HG03135 (cell line): ENCODE measurements at regions not wholly inside any gene's neighbourhood (a gene's known extent, or its start where the extent isn't known, plus 50 kb on each side); places are given as distances from the start of the nearest gene placed in this dataset.
"Not testable (repeated sequence)": the region's sequence is repeated elsewhere in the genome, so short reads cannot be mapped to it uniquely, and the experiment has no call there.

Source experiments
- ATAC-seq: cut with Tn5 transposase; IDR thresholded peaks from one replicate; pipeline ENCODE4 v1.9.1; 2021; ENCODE audit warnings: mild to moderate bottlenecking, moderate library complexity; ENCODE audit not compliant: unreplicated experiment

DNA sequence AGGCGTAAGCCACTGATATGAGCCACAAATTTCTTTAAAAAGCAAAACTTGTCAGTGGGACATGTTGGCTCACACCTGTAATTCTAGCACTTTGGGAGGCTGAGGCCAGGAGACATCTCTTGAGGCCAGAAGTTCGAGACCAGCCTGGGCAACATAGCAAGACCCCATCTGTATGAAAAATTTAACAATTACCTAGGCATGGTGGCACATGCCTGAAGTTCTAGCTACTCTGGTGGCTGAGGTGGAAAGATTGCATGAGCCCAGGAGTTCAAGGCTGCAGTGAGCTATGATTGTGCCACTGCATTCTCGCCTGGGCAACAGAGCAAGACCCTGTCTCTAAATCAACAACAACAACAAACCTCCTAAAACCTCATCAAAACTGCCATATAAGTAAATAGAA lies 147.6 kb upstream of the BARHL2 start:
- ATAC-seq: no peak

DNA sequence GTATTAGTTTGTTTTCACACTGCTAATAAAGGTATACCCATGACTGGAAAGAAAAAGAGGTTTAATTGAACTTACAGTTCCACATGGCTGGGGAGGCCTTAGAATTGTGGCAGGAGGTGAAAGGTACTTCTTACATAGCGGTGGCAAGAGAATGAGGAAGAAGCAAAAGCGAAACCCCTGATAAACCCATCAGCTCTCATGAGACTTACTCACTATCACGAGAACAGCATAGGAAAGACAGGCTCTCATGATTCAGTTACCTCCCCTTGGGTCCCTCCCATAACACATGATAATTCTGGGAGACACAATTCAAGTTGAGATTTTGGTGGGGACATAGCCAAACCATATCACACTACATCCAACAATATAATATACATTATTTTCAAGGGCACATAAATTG lies 145.7 kb upstream of the BARHL2 start:
- ATAC-seq: no peak

DNA sequence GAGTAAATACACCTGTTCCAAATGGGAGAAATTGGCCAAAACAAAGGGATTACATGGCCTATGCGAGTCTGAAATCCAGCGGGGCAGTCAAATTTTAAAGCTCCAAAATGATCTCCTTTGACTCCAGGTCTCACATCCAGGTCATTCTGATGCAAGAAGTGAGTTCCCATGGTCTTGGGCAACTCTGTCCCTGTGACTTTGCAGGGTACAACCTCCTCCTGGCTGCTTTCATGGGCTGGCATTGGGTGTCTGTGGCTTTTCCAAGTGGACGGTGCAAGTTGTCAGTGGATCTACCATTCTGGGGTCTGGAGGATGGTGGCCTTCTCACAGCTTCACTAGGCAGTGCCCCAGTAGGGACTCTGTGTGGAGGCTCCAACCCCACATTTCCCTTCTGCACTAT lies 144.3 kb upstream of the BARHL2 start:
- not testable (repeated sequence) for ATAC-seq

DNA sequence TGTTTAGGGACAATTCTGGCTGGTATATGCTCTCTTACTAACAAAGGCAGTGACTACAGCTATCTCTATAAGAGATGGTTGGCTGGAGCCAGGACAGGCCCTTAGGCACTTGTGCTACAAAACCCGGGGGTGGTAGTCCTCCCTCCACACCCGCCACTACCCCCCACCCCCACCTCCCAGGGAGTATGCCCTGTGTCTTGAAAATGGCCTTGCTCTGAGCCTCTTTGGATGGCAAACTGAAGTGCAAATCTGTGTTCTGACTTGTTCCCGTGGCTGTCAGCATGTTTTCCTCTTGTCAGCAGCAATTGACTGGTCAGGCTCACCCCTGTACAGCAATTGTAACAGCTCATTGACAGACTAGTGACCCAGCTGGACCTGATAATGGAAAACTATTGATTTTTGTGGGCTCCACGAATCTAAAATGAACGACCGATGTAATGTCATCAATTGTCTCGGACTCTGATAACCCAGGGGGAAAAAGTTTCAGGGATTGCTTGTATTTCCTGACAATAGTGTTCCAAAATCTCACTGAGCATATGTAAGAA lies 139.4 kb upstream of the BARHL2 start:
- no peak for ATAC-seq

DNA sequence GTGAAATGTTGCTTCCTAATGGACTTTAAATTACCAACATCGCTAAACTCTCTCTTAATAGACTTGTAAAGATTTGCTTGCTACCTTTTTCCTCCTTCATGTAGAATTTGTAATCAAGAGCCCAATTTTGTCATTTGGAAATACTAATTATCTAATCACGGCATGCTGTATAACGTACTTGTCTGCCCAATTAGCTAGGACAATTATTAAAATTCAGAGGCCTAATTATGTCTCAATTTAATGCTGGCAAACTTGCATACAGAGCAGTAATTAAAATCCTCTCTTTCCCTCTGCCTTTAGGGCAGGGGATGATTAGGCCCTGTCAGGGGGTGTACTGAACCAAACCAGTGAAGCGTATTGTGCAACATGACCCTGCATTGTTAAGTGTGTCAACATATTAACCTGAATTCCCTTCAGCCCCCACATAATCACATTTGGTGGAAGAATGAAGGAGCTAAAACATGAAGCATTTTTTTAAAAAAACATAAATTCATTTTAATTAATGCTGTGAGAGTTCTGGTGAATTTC lies 137.4 kb upstream of the BARHL2 start:
- no peak for ATAC-seq

DNA sequence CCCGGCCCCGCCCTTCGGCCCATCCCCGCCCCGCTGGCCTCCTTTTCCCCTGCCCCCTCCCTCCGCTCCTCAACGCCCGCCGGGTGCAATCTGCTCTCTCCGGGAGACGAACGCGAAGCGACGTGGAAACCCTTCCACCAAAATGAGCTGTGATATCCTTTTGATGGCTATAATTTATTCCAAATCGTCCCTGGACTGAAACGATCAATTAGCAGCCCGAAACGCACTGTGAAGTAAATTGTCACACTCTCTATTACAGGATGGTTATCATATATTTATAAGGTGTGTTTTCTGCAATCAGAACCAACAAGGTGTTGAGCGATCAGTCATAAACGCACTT lies 134.6 kb upstream of the BARHL2 start:
- no peak for ATAC-seq

DNA sequence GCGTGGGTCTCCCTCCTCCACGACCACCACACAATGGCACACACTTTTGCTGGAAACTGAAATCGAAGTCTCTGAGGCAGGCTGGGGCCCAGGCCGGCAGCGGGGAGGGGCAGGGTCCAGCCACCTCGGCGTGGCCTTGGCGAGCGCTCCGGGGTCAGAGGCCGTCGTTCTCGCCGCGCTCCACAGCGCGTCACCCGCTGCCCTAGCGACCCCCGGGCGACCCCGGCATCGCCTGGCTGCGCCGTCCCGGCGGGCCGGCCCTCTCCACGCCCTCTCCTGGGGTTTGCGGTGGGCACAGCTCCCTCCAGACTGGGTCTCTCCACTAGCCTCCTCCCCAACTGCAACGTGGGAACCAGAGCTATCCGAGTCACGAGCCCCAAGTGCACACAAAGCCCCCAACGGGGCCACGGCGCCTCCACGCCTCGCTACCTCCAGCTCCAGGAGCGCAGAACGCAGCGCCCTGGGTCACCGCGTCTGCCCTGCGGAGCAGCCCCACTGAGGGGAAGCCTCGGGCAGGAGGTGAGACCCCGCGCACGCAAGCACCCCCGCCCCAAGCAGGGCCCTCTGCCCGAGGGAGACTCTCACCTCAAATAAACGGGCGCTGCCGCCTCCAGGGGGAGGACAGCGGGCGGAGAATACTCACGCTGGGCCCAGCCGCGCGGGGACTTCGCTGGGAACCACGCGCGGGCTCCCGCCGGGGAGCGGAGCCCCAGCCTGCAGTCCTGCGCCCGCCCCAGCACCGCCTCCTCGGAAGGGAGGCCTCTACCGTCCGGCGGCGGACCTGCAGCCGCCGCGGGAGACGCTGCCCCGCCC lies 134.0 kb upstream of the BARHL2 start:
- ATAC-seq: peak; percentile 100

DNA sequence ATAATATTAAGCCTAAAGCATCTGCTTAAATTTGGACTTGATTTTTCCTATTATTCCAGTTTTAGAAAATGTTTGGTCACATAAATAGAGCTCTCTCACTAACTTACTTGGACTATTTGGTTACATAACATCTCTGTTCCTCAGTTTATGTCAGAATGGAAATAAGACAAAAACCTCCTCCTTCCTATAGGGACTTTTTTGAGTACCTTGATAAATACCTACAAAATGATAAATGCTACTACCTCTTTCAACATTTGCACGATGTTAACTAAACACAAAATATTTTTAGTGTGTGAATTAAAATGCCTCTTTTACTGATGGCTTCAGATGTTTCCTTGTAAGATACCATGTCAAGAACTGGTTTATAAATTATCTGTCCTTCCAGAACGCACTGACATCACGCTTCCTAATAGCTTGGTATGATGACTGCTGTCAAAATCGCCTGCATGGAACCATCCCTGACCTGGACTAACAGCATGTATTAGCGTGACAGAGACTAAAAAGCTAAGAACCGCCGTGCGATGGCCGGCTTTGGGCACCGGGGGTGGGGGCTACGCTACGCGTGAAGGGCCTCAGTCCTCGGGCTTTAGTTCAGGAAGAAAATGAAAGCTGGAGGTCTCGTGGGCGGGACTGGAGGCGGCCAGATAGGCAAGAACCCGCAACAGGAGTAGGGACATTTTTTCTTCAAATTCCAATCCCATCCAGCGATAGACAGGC lies 133.2 kb upstream of the BARHL2 start:
- no peak for ATAC-seq

DNA sequence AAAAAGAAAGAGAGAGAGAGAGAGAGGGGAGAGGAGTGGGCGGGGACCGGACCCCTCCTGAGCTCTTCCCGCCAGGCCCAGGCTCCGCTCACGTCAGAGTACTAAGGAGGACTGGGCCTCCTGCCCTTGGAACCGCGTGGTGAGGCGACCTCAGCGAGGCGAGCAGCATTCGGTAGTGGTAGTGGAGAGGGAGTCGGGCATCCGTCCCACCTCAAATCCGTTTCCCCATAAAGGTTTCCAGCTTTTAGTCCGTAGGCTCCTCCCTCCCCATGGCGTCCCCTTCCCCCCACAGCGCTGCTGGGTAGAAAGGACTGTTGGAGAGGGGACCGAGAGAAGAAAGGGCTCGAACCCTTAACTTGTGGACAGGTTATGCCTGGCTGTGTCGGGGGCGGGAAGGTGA lies 124.4 kb upstream of the BARHL2 start:
- no peak for ATAC-seq

DNA sequence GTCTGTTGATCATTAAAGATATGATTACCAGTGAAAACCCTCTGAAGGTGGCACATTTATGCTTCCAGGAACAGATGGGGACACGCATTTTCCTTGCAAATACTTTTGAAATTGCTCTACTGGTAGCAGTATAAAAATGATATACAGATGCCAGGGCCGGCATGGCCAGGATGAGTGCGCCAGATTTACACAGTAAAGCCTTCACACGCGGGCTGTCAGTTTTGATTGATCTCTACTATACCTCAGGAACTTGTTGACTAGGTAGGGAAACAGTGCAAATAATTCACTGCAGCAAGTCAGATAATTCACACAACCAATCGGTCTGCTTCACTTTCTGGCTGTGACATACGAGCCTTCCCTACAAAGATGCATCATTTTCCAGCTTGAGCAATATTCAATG lies 123.2 kb upstream of the BARHL2 start:
- ATAC-seq: no peak

DNA sequence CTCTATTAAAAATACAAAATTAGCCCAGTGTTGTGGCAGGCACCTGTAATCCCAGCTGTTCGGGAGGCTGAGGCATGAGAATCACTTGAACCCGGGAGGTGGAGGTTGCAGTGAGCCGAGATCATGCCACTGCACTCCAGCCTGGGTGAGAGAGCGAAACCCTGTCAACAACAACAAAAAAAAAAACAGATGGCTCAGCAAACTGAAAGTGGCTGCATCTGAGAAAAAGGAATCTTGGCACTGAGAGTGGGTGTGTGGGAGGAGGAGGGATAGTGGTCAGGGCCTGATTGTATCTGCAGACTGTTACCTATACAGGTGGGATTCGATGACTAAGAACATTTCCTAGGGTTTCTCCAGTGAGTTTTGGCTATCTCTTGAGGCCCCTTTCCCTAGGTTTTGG lies 122.2 kb upstream of the BARHL2 start:
- ATAC-seq: no peak

DNA sequence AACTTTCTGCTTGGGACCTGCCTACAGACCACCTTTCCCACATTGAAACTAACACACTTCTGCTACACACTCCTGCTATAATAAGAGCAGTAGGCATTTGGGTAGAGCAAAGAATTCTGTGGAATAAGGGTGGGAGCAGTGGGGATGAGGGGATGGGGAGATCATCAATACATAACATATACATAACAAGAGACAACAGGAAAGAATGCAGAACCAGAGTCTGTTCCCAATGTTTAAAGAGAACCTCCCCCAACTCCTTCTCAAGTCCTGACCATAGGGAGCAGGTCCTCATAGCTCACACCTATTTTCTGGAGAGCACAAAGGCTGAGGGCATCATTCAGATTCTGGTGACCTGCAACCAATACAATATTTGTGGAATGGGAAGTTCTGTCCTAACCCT lies 121.6 kb upstream of the BARHL2 start:
- ATAC-seq: no peak

DNA sequence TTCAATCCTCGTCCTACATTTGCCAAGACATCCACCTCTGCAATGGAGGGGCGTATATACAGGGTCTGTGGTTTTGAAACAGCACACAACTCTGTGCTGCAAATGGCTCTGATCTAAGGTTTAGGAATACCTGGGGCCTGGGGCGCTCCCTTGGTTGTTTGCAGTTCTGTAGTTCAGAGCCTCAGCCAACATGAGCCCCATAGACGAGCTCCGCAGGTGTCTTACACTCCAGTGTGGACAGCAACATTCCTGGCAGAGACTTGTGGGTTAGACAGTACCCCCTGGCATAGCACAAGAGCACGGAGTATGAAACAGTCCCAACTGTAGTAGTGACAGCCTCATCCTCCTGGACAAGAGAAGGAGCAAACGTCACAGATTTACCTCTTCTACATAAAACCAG lies 120.3 kb upstream of the BARHL2 start:
- ATAC-seq: no peak

DNA sequence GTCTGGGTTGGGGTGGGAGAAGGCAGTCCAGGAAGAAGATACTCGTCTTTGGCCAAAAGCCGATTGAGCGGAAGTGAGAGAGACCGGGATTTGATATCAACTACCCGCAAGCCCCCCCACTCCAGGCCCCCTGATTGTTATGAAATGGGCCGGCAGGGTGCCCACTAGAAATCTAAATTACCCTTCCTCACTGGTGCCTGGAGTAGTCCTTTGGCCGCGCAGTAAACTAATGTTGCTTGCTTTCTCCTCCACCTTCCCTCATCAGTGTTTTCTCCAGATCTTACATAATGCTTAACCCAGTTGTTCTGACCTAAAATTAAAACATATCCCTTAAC lies 119.2 kb upstream of the BARHL2 start:
- no peak for ATAC-seq

DNA sequence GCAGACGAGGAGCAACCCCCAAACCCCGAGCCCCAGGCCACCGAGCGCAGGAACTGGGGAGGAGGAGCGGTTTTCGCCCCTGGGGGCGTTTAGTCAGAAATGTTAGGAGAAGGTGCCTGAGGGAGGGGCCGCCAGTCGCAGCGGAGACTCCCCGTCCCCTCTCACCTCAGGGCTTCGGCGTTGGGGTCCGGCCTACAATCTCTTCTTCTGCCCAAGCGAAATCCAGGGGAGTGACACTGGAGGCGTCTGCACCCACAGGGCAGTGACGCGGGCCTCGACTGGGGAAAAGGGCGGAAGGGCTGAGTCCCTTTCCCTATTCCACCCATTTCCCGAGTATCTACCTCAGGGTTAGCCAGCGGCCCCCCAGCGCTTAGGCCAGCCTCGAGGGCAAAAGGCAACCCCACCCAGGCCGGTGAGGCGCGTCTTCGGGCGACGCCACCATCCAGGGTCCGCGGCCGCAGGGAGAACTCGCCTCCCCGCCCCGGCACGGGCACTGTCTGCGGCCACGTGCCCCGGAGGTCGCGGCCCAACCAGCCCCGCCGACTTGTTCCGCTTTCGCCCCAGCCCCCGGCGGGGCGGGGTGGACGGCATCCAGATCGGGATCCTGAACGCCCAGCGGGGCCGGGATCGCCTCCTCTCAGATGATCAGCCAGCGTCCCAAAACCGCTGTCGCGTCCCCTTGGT lies 118.7 kb upstream of the BARHL2 start:
- no peak for ATAC-seq

DNA sequence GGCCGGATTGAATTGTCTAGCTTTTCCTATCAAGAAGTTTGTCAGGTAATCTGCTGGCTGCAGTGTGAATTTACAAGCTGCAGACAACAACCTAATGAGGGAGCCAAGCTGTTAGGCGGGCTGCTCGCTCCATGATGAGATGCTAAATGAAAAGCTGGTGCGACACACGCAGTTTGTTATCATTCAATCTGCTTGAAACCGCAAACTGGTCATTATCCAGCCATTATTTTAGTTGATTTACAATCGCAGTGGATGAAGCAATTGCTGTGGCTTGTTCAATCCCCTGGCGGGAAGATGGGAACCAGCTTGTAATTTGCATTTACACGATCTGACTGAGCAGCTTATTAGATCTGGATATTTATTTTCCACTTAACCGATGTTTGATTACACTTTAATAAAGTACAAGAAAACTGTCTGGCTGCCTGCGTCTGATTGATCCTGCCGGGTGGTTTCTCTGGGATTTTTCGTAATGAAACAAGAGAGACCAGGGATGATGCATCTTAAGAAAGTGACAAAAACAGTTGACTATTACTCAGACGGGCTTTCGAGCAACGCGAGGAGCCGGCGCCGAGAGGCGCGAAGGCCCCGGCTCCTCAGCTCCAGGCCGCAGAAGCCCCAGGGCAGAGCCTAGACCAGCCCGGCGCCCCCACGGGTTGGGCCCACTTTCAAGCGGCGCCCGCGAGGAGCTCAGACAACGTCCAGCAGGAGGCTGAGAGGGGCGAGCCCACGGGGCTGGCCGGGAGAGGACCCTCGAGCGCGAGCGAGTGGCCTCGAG lies 118.0 kb upstream of the BARHL2 start:
- ATAC-seq: no peak

DNA sequence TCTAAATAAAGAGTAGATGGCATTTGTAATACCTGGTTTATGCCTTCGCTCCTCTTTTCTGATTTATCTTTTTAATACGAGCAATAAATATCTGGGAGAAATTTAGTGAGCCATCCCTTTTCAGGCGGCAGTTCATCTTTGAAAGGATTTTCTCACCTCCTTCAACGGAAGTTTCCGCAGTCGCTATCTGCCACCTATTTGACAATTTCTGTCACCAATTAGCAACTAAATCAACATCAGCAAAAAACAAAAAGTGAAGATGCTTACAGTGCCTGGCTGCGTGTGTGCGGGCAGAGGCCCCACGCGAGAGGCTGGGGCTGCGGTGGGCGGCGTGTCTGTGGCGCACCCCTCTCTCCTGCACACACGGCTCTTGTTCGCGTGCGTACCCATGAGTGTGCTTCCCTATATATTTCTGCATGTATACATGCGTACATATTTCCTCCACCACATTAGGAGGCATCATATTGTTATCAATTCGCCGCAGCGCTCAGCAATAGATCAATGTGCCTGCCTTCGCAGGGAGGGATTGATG lies 117.3 kb upstream of the BARHL2 start:
- no peak for ATAC-seq

DNA sequence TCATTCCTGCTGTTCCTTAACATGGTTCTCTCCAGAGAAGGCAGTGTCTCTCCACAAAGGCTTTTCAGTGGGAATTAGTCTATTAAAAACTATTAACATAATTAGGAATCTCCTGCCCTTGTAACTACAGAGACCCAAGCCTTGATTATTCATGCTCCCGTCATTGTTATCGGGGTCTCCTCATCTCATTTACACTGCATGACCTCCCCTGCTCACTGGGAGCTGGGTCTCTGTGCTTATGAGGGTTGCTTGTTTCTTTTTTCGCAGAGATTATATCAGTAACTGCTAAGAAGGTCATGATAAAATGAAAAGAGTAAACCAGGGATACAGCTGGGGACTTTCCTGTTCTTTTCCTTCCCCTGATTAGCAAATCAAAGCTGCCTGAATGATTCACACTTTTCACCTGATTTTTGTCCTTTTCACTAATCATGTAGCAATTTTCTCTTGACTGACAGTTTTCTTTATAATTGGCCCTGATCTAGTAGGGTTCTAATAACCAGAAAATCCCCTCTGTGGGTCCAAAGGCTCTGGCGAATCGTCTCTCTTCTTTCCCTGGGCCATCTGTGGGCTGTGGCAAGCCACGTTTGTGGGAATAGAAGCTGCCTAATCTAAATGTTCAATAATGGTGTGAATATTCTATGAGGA lies 116.5 kb upstream of the BARHL2 start:
- no peak for ATAC-seq

DNA sequence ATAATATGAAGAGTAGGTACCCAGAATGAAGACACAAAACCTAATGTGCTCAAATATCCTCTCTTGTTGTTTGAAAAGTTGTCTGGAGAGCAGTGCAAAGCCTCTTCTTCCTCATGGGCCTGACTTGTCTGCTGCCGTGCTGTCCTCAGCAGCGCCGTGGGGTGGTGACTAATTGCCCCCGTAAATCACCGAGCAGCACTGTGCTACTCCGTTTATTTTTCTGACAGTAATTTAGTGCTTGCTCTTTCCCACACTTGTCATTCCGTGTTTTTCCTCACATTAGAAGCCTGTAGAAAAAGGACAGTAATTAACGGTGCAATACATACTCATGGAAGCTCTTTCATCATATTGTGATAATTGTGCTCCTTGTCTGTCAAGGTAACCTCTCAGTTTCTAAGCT lies 114.8 kb upstream of the BARHL2 start:
- no peak for ATAC-seq

DNA sequence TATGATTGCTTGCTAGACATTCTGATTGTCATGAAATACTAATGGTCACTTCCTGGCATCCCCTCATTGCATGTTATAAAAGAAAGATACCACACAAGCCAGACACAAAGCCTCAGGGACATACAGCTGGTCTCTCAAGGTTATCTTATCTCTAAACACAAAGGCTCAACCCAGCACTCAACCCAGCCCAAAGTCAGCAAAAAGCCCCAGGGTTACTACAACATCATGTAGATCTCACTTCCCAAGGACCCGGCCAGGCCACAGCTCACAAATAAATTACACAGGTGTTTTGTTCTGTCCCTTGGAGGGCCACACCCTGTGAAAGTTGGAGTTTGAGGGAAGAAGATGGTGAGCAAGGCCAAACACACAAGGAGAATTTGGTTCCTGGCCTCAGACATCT lies 109.7 kb upstream of the BARHL2 start:
- ATAC-seq: no peak
